Prostate gland (tissue), 2 donors: ENCODE measurements at regions not wholly inside any gene's neighbourhood (a gene's known extent, or its start where the extent isn't known, plus 50 kb on each side); places are given as distances from the start of the nearest gene placed in this dataset.

Source experiments
- DNase-seq: peaks from one replicate; pipeline ENCODE4 v3.0.0-alpha.2; 2019; ENCODE audit warnings: low spot score
- H3K27ac ChIP-seq, 2 donors: fragments of 200-600 bp; sonication (generic); 2 replicates each; pipeline ENCODE4 v1.5.1; 2017 to 2019
- H3K27me3 ChIP-seq: fragments of 200-600 bp; sonication (generic); replicated peaks from 2 replicates; pipeline ENCODE4 v1.5.1; 2019; ENCODE audit not compliant: insufficient read depth
- H3K36me3 ChIP-seq, 2 donors: fragments of 200-600 bp; sonication (generic); 1 replicate in 1 of 2; 2 replicates in 1 of 2; pipeline versions ENCODE4 v1.5.1 to v1.8.1; 2017 to 2019
- H3K4me1 ChIP-seq: fragments of 200-600 bp; sonication (generic); replicated peaks from 2 replicates; pipeline ENCODE4 v1.5.1; 2019
- H3K4me3 ChIP-seq, 2 donors: fragments of 200-600 bp; sonication (generic); 2 replicates each; pipeline ENCODE4 v1.5.1; 2017 to 2019
- H3K9me3 ChIP-seq: fragments of 200-600 bp; sonication (generic); 2 replicates; pipeline ENCODE4 v1.5.1; 2017
- POLR2A ChIP-seq: fragments of 450-650 bp; IDR thresholded peaks from one replicate; pipeline ENCODE4 v1.6.1; 2016; ENCODE audit warnings: antibody characterized with exemption, mild to moderate bottlenecking
- POLR2AphosphoS5 ChIP-seq: sonication (generic); formaldehyde crosslinking; IDR thresholded peaks from one replicate; pipeline ENCODE4 v1.6.1; 2017; ENCODE audit warnings: antibody characterized with exemption
- WGBS: methylation state at CpG from one replicate; pipeline ENCODE4 v1.1.5; 2018; 5-methylcytosine and 5-hydroxymethylcytosine counted together
- intact Hi-C: fragments of 100-400 bp; cut with DNase I; formaldehyde crosslinking; loops from one replicate; pipeline ENCODE4 v1.14.2; 2022
- TF ChIP-seq, protein P1 (sequence below), 4 experiments: fragments of 200-600 bp in 2 of 4; fragments of 450-650 bp in 2 of 4; sonication (generic) in 2 of 4; IDR thresholded peaks; 1 replicate in 3 of 4; 2 replicates in 1 of 4; pipeline ENCODE4 v1.5.1; 2016 to 2019; ENCODE audit warnings: antibody characterized with exemption in 4 of 4, mild to moderate bottlenecking in 2 of 4, moderate library complexity in 2 of 4

DNA sequence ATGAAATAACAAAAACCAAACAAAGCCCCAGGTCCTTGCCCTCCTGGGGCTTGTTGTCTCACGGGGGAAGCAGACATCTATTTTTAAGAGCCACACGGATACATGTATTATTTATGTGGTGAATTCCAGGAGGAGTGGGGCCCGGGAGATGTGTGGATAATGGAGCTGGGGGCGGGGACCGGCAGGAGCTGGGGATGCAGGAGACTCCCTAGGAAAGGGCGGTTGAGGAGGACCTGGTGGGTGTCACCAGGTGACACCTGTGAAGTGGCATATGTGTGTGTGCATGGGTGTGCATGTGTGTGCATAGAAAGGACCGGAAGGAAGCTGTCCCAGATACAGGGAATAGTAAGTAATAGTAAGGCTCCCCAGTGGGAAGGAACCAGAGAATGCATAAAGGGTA lies 148.9 kb downstream of the URI1 start:
- H3K27ac ChIP-seq = no peak overlapping the region
- H3K27me3 ChIP-seq = no peaks in the 10 kb centered on the region
- TF ChIP-seq POLR2A = no peak
- TF ChIP-seq, protein P1, sequence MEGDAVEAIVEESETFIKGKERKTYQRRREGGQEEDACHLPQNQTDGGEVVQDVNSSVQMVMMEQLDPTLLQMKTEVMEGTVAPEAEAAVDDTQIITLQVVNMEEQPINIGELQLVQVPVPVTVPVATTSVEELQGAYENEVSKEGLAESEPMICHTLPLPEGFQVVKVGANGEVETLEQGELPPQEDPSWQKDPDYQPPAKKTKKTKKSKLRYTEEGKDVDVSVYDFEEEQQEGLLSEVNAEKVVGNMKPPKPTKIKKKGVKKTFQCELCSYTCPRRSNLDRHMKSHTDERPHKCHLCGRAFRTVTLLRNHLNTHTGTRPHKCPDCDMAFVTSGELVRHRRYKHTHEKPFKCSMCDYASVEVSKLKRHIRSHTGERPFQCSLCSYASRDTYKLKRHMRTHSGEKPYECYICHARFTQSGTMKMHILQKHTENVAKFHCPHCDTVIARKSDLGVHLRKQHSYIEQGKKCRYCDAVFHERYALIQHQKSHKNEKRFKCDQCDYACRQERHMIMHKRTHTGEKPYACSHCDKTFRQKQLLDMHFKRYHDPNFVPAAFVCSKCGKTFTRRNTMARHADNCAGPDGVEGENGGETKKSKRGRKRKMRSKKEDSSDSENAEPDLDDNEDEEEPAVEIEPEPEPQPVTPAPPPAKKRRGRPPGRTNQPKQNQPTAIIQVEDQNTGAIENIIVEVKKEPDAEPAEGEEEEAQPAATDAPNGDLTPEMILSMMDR (IDR thresholded peaks at IDR 0.05) = no peak
- TF ChIP-seq POLR2AphosphoS5 = no peak
- DNase-seq = no peak
- H3K4me3 ChIP-seq = no peak overlapping the region
- no peaks in the 10 kb centered on the region for H3K36me3 ChIP-seq
- no peaks in the 10 kb centered on the region for H3K9me3 ChIP-seq
- intact Hi-C loops = no loop called here
- WGBS = 74% methylated on average over 7 of the region's 7 CpGs
- H3K4me1 ChIP-seq = no peaks in the 10 kb centered on the region

DNA sequence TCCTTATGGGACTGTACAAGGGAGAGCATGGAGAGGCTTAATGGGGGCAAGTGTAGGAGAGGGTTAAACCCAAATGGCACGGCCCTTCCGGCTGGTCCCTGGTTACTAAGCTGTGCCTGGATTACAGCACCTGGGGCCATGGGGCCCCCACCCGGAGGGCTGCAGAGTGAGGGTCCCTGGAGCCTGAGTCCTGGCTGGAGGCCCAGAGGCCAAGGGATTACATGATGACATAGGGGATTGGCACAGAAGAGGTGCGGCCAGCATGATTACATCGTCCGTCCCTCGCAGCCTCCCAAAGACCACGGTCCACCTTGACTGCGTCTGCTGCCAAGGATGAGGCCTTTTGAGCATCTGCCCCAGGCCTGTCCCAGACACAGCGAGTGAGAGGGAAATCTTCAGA lies 149.4 kb downstream of the URI1 start:
- intact Hi-C loops = no loop called here
- Histone ChIP-seq H3K4me3 (no peak overlapping the region), H3K27ac (no peak overlapping the region), H3K4me1 (no peaks in the 10 kb centered on the region), H3K9me3 (no peaks in the 10 kb centered on the region), H3K36me3 (no peaks in the 10 kb centered on the region), H3K27me3 (no peaks in the 10 kb centered on the region)
- DNase-seq = no peak
- TF ChIP-seq POLR2A (no peak), POLR2AphosphoS5 (no peak)
- TF ChIP-seq, protein P1 (IDR thresholded peaks at IDR 0.05) = no peak
- WGBS = 90% methylated on average over 10 of the region's 10 CpGs

DNA sequence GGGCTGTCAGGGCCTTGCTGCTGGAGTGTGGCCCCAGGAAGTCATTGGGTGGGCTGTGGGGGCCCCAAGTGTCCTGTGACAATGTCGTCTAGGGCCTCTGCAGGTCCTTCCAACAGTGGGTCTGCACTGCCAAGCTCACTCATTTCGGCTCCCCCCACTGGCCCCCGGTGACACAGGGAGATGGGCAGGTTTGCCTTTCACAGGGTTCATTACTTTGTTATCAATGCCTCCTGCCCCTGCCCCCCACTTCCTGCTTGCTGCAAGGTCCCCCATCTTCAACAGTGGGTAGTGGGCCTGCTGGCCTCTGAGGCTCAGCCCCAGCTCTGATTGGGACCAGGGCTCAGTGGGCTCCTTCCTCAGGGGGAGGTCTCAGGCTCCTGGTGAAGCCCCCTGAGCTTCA lies 149.8 kb downstream of the URI1 start:
- TF ChIP-seq POLR2AphosphoS5 = no peak
- TF ChIP-seq, protein P1 (IDR thresholded peaks at IDR 0.05) = no peak
- TF ChIP-seq POLR2A = no peak
- H3K9me3 ChIP-seq = no peaks in the 10 kb centered on the region
- DNase-seq = no peak
- H3K4me1 ChIP-seq = no peaks in the 10 kb centered on the region
- intact Hi-C loops = no loop called here
- H3K4me3 ChIP-seq = no peak overlapping the region
- H3K27ac ChIP-seq = no peak overlapping the region
- 96% methylated on average over 3 of the region's 3 CpGs for WGBS
- no peaks in the 10 kb centered on the region for H3K36me3 ChIP-seq
- H3K27me3 ChIP-seq = no peaks in the 10 kb centered on the region

DNA sequence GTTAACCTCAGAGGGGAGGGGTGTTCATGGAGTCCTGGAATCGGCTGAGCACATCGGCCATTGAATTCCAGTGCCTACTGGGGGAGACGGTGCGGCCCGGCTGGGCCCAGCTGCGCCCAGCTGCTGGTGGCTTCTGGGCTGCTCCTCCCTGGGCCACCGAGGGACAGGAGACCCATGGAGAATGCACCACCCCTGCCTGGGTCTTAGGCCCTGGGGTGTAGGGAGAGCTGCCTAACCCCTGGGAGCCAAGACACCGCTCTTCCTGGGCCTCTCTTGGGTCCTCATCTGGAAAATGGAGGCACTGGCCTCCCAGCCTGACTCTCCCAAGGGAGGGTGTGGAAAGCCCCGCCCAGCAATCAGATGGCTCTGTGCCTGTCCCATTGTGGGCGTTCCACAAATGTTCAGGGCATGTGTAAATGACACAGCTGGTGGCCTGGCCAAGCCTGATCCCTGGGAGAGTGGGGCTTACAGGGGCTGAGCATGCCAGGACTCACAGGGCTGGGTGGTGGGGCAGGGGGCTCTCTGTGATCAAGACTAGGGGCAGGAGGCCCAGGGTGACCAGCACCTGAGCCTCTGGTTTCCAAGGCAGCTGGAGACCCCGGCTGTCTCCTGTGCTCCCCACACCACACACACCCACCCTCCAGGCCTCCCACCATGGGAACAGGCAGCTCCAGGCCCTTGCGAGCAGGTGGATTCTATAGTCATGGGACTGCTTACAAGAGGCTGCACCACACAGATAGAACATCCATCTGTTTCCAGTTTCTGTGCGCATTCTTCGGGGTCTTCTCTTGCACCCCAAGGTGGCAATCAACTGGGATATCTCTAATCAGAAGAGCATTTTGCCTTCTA lies 150.9 kb downstream of the URI1 start:
- no peak overlapping the region for H3K27ac ChIP-seq
- no peaks in the 10 kb centered on the region for H3K4me1 ChIP-seq
- H3K9me3 ChIP-seq = no peaks in the 10 kb centered on the region
- WGBS = 88% methylated on average over 12 of the region's 14 CpGs
- no peak for TF ChIP-seq POLR2AphosphoS5
- TF ChIP-seq POLR2A = no peak
- TF ChIP-seq, protein P1 (IDR thresholded peaks at IDR 0.05) = no peak
- no peaks in the 10 kb centered on the region for H3K27me3 ChIP-seq
- H3K36me3 ChIP-seq = no peaks in the 10 kb centered on the region
- no peak for DNase-seq
- intact Hi-C loops = no loop called here
- no peak overlapping the region for H3K4me3 ChIP-seq
